Panc1 (cell line): ENCODE measurements at regions not wholly inside any gene's neighbourhood (a gene's known extent, or its start where the extent isn't known, plus 50 kb on each side); places are given as distances from the start of the nearest gene placed in this dataset.

ENCODE experiments used
- ATAC-seq: fragments of 200-7000 bp; cut with Tn5 transposase; 2 replicates; pipeline ENCODE4 v1.9.1; 2020; ENCODE audit warnings: mild to moderate bottlenecking, moderate library complexity
- BruUV-seq: library from RNA; stranded (reverse); fragments of 400-500 nt; replicated peaks from 2 replicates; lab custom pipeline; 2021; lab: Mats Ljungman, UMichigan
- CTCF ChIA-PET: fragments of 300-600 bp; sonication (Branson Sonifier 250); formaldehyde crosslinking; loops from one replicate; lab custom pipeline; 2022; ENCODE audit warnings: antibody characterized with exemption; lab: Charles Lee
- POLR2A ChIA-PET: fragments of 300-600 bp; sonication (Branson Sonifier 250); formaldehyde crosslinking; loops from one replicate; lab custom pipeline; 2022; ENCODE audit warnings: antibody characterized with exemption; lab: Charles Lee
- DNase-seq: peaks from one replicate; pipeline ENCODE4 v3.0.0-alpha.2; 2010; ENCODE audit warnings: low read depth, low spot score
- H3K27ac ChIP-seq: 2 replicates; pipeline ENCODE4 v1.5.1; 2011; ENCODE audit warnings: mild to moderate bottlenecking, low read length, inconsistent platforms
- H3K27me3 ChIP-seq: fragments of 200-500 bp; sonication (Bioruptor generic); 2 replicates; pipeline ENCODE4 v1.6.0; 2014; ENCODE audit warnings: low read length, inconsistent platforms; ENCODE audit not compliant: control insufficient read depth, insufficient read depth
- H3K36me3 ChIP-seq: fragments of 200-500 bp; sonication (Bioruptor generic); 2 replicates; pipeline ENCODE4 v1.5.1; 2014; ENCODE audit warnings: inconsistent platforms, mild to moderate bottlenecking, low read length, moderate library complexity; ENCODE audit not compliant: control insufficient read depth, insufficient read depth
- H3K4me1 ChIP-seq: 2 replicates; pipeline ENCODE4 v1.5.1; 2011; ENCODE audit warnings: inconsistent platforms, mild to moderate bottlenecking, low read length, moderate library complexity; ENCODE audit not compliant: control insufficient read depth, insufficient read depth
- H3K4me3 ChIP-seq, 2 experiments: 2 replicates each; pipeline ENCODE4 v1.5.1; 2011 to 2012; ENCODE audit warnings: low read depth in 2 of 2, low read length in 2 of 2, mild to moderate bottlenecking in 2 of 2, inconsistent platforms in 1 of 2, moderate library complexity in 1 of 2
- H3K9me3 ChIP-seq: fragments of 200-500 bp; sonication (Bioruptor generic); 2 replicates; pipeline ENCODE4 v1.5.1; 2014; ENCODE audit warnings: low read depth, mild to moderate bottlenecking, inconsistent platforms, low read length, moderate library complexity; ENCODE audit not compliant: control insufficient read depth, insufficient read depth
- POLR2AphosphoS5 ChIP-seq: IDR thresholded peaks from 2 replicates; pipeline ENCODE4 v1.6.1; 2012; ENCODE audit warnings: mild to moderate bottlenecking, low read depth, low read length, moderate library complexity
- SIN3A ChIP-seq: IDR thresholded peaks from 2 replicates; pipeline ENCODE4 v1.6.1; 2012; ENCODE audit warnings: low read depth, mild to moderate bottlenecking, low read length, moderate library complexity, borderline replicate concordance; ENCODE audit not compliant: insufficient read depth
- TCF7L2 ChIP-seq: IDR thresholded peaks from 2 replicates; pipeline ENCODE4 v1.6.1; 2011; ENCODE audit warnings: mild to moderate bottlenecking, low read depth, low read length, inconsistent platforms
- in situ Hi-C: cut with HindIII; loops from 2 replicates; pipeline ENCODE4 v1.10.0; 2016; ENCODE audit warnings: low sequenced_read_pairs, low pct_unique_long_range_greater_than_20kb
- intact Hi-C: fragments of 100-400 bp; cut with micrococcal nuclease; formaldehyde crosslinking; loops from one replicate; pipeline ENCODE4 v1.10.0; 2022; ENCODE audit not compliant: unreplicated experiment
- TF ChIP-seq, protein P1 (sequence below): fragments of 450-650 bp; IDR thresholded peaks from 2 replicates; pipeline ENCODE4 v1.5.1; 2017; ENCODE audit warnings: mild to moderate bottlenecking
- TF ChIP-seq, protein P2 (sequence below), 2 experiments: IDR thresholded peaks; 2 replicates each; pipeline ENCODE4 v1.6.1; 2011 to 2012; ENCODE audit warnings: low read depth in 2 of 2, control low read depth in 1 of 2, low read length in 1 of 2, mild to moderate bottlenecking in 1 of 2, moderate library complexity in 1 of 2; ENCODE audit not compliant: insufficient read depth in 1 of 2

- Histone ChIP-seq H3K36me3 (no peaks in the 10 kb centered on the region), H3K27me3 (no peaks in the 10 kb centered on the region; the same call in 1 of the 2 replicates), H3K4me1 (no peaks in the 10 kb centered on the region), H3K4me3 (no peak overlapping the region), H3K27ac (no peak overlapping the region), H3K9me3 (no peaks in the 10 kb centered on the region)
- ATAC-seq: no peak
- ChIA-PET CTCF (no interaction called here), POLR2A (no interaction called here)
- intact Hi-C loops (no loop called here), in situ Hi-C loops (no loop called here)
- no peak for DNase-seq
- no TSS peak for BruUV-seq
- TF ChIP-seq POLR2AphosphoS5 (no peak), SIN3A (no peak), TCF7L2 (no peak)
- TF ChIP-seq, protein P1, sequence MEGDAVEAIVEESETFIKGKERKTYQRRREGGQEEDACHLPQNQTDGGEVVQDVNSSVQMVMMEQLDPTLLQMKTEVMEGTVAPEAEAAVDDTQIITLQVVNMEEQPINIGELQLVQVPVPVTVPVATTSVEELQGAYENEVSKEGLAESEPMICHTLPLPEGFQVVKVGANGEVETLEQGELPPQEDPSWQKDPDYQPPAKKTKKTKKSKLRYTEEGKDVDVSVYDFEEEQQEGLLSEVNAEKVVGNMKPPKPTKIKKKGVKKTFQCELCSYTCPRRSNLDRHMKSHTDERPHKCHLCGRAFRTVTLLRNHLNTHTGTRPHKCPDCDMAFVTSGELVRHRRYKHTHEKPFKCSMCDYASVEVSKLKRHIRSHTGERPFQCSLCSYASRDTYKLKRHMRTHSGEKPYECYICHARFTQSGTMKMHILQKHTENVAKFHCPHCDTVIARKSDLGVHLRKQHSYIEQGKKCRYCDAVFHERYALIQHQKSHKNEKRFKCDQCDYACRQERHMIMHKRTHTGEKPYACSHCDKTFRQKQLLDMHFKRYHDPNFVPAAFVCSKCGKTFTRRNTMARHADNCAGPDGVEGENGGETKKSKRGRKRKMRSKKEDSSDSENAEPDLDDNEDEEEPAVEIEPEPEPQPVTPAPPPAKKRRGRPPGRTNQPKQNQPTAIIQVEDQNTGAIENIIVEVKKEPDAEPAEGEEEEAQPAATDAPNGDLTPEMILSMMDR: no peak
These were observed 361.3 kb downstream of the SV2B start for GRCh38 chr15:91461377-91461776.

DNA sequence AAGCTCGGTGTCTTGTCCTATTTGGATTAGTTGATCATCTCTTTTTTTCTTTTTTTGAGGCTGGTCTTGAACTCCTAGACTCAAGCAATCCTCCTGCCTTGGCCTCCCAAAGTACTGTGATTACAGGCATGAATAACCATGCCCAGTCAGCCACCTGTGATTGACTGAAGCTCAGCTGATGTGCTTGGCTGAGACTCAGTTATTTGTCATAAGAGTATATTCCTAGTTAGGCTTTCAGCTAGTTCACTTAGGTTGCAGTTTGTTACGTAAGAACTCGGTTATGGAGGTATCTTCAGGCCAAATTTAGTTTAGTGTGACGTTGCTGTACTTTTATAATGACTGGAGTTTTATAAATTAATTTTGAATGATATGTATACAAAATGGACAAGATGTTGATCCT, 365.0 kb downstream of the SV2B start:
- TF ChIP-seq, protein P2, sequence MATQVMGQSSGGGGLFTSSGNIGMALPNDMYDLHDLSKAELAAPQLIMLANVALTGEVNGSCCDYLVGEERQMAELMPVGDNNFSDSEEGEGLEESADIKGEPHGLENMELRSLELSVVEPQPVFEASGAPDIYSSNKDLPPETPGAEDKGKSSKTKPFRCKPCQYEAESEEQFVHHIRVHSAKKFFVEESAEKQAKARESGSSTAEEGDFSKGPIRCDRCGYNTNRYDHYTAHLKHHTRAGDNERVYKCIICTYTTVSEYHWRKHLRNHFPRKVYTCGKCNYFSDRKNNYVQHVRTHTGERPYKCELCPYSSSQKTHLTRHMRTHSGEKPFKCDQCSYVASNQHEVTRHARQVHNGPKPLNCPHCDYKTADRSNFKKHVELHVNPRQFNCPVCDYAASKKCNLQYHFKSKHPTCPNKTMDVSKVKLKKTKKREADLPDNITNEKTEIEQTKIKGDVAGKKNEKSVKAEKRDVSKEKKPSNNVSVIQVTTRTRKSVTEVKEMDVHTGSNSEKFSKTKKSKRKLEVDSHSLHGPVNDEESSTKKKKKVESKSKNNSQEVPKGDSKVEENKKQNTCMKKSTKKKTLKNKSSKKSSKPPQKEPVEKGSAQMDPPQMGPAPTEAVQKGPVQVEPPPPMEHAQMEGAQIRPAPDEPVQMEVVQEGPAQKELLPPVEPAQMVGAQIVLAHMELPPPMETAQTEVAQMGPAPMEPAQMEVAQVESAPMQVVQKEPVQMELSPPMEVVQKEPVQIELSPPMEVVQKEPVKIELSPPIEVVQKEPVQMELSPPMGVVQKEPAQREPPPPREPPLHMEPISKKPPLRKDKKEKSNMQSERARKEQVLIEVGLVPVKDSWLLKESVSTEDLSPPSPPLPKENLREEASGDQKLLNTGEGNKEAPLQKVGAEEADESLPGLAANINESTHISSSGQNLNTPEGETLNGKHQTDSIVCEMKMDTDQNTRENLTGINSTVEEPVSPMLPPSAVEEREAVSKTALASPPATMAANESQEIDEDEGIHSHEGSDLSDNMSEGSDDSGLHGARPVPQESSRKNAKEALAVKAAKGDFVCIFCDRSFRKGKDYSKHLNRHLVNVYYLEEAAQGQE (IDR thresholded peaks at IDR 0.05; ENCODE audit: insufficient read depth in 1 of 2, low read depth in 2 of 2, low read length in 1 of 2): no peak
- TF ChIP-seq, protein P1: no peak
- TF ChIP-seq POLR2AphosphoS5 (no peak), TCF7L2 (no peak), SIN3A (no peak)
- CTCF ChIA-PET: no interaction called here
- Histone ChIP-seq H3K27me3 (no peaks in the 10 kb centered on the region; the same call in 1 of the 2 replicates), H3K4me3 (no peak overlapping the region), H3K36me3 (no peaks in the 10 kb centered on the region), H3K9me3 (no peaks in the 10 kb centered on the region), H3K4me1 (no peaks in the 10 kb centered on the region), H3K27ac (no peak overlapping the region)
- no peak for ATAC-seq
- POLR2A ChIA-PET: no interaction called here
- intact Hi-C loops (no loop called here), in situ Hi-C loops (no loop called here)
- no peak for DNase-seq
- no TSS peak for BruUV-seq
